Panc1 (cell line): ENCODE measurements at regions not wholly inside any gene's neighbourhood (a gene's known extent, or its start where the extent isn't known, plus 50 kb on each side); places are given as distances from the start of the nearest gene placed in this dataset.

Experiments
- ATAC-seq: fragments of 200-7000 bp; cut with Tn5 transposase; 2 replicates; pipeline ENCODE4 v1.9.1; 2020; ENCODE audit warnings: mild to moderate bottlenecking, moderate library complexity
- BruUV-seq: library from RNA; stranded (reverse); fragments of 400-500 nt; replicated peaks from 2 replicates; lab custom pipeline; 2021; lab: Mats Ljungman, UMichigan
- CTCF ChIA-PET: fragments of 300-600 bp; sonication (Branson Sonifier 250); formaldehyde crosslinking; loops from one replicate; lab custom pipeline; 2022; ENCODE audit warnings: antibody characterized with exemption; lab: Charles Lee
- POLR2A ChIA-PET: fragments of 300-600 bp; sonication (Branson Sonifier 250); formaldehyde crosslinking; loops from one replicate; lab custom pipeline; 2022; ENCODE audit warnings: antibody characterized with exemption; lab: Charles Lee
- DNase-seq: peaks from one replicate; pipeline ENCODE4 v3.0.0-alpha.2; 2010; ENCODE audit warnings: low read depth, low spot score
- H3K27ac ChIP-seq: 2 replicates; pipeline ENCODE4 v1.5.1; 2011; ENCODE audit warnings: mild to moderate bottlenecking, low read length, inconsistent platforms
- H3K27me3 ChIP-seq: fragments of 200-500 bp; sonication (Bioruptor generic); 2 replicates; pipeline ENCODE4 v1.6.0; 2014; ENCODE audit warnings: low read length, inconsistent platforms; ENCODE audit not compliant: control insufficient read depth, insufficient read depth
- H3K36me3 ChIP-seq: fragments of 200-500 bp; sonication (Bioruptor generic); 2 replicates; pipeline ENCODE4 v1.5.1; 2014; ENCODE audit warnings: inconsistent platforms, mild to moderate bottlenecking, low read length, moderate library complexity; ENCODE audit not compliant: control insufficient read depth, insufficient read depth
- H3K4me1 ChIP-seq: 2 replicates; pipeline ENCODE4 v1.5.1; 2011; ENCODE audit warnings: inconsistent platforms, mild to moderate bottlenecking, low read length, moderate library complexity; ENCODE audit not compliant: control insufficient read depth, insufficient read depth
- H3K4me3 ChIP-seq, 2 experiments: 2 replicates each; pipeline ENCODE4 v1.5.1; 2011 to 2012; ENCODE audit warnings: low read depth in 2 of 2, low read length in 2 of 2, mild to moderate bottlenecking in 2 of 2, inconsistent platforms in 1 of 2, moderate library complexity in 1 of 2
- H3K9me3 ChIP-seq: fragments of 200-500 bp; sonication (Bioruptor generic); 2 replicates; pipeline ENCODE4 v1.5.1; 2014; ENCODE audit warnings: low read depth, mild to moderate bottlenecking, inconsistent platforms, low read length, moderate library complexity; ENCODE audit not compliant: control insufficient read depth, insufficient read depth
- POLR2AphosphoS5 ChIP-seq: IDR thresholded peaks from 2 replicates; pipeline ENCODE4 v1.6.1; 2012; ENCODE audit warnings: mild to moderate bottlenecking, low read depth, low read length, moderate library complexity
- SIN3A ChIP-seq: IDR thresholded peaks from 2 replicates; pipeline ENCODE4 v1.6.1; 2012; ENCODE audit warnings: low read depth, mild to moderate bottlenecking, low read length, moderate library complexity, borderline replicate concordance; ENCODE audit not compliant: insufficient read depth
- TCF7L2 ChIP-seq: IDR thresholded peaks from 2 replicates; pipeline ENCODE4 v1.6.1; 2011; ENCODE audit warnings: mild to moderate bottlenecking, low read depth, low read length, inconsistent platforms
- in situ Hi-C: cut with HindIII; loops from 2 replicates; pipeline ENCODE4 v1.10.0; 2016; ENCODE audit warnings: low sequenced_read_pairs, low pct_unique_long_range_greater_than_20kb
- intact Hi-C: fragments of 100-400 bp; cut with micrococcal nuclease; formaldehyde crosslinking; loops from one replicate; pipeline ENCODE4 v1.10.0; 2022; ENCODE audit not compliant: unreplicated experiment
- TF ChIP-seq, protein P1 (sequence below): fragments of 450-650 bp; IDR thresholded peaks from 2 replicates; pipeline ENCODE4 v1.5.1; 2017; ENCODE audit warnings: mild to moderate bottlenecking
- TF ChIP-seq, protein P2 (sequence below), 2 experiments: IDR thresholded peaks; 2 replicates each; pipeline ENCODE4 v1.6.1; 2011 to 2012; ENCODE audit warnings: low read depth in 2 of 2, control low read depth in 1 of 2, low read length in 1 of 2, mild to moderate bottlenecking in 1 of 2, moderate library complexity in 1 of 2; ENCODE audit not compliant: insufficient read depth in 1 of 2

DNA sequence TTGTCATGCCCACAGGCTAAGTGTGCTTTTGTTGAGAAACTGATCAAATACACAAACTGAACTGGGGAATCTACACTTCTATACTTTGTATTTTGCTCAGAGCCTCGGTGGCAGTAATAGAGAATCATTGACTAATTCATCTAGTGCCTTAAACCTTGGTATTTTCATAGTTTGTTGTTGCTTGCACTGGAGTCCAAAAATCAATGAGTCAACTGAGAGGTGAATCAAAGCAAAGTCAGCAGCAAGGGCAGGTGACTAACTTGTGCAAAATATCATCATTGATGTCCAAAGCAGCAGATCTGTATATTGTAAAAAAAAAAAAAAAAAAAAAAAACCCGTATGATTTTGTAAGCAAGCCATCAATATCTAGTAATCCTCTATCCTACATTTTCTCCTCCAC, 296.4 kb downstream of the MAP2K6 start:
- Histone ChIP-seq H3K4me3 (no peak overlapping the region), H3K27me3 (no peaks in the 10 kb centered on the region), H3K27ac (no peak overlapping the region), H3K9me3 (no peaks in the 10 kb centered on the region), H3K4me1 (no peaks in the 10 kb centered on the region), H3K36me3 (no peaks in the 10 kb centered on the region)
- TF ChIP-seq, protein P1, sequence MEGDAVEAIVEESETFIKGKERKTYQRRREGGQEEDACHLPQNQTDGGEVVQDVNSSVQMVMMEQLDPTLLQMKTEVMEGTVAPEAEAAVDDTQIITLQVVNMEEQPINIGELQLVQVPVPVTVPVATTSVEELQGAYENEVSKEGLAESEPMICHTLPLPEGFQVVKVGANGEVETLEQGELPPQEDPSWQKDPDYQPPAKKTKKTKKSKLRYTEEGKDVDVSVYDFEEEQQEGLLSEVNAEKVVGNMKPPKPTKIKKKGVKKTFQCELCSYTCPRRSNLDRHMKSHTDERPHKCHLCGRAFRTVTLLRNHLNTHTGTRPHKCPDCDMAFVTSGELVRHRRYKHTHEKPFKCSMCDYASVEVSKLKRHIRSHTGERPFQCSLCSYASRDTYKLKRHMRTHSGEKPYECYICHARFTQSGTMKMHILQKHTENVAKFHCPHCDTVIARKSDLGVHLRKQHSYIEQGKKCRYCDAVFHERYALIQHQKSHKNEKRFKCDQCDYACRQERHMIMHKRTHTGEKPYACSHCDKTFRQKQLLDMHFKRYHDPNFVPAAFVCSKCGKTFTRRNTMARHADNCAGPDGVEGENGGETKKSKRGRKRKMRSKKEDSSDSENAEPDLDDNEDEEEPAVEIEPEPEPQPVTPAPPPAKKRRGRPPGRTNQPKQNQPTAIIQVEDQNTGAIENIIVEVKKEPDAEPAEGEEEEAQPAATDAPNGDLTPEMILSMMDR, result no peak
- TF ChIP-seq POLR2AphosphoS5 (no peak), SIN3A (no peak), TCF7L2 (no peak)
- TF ChIP-seq, protein P2, sequence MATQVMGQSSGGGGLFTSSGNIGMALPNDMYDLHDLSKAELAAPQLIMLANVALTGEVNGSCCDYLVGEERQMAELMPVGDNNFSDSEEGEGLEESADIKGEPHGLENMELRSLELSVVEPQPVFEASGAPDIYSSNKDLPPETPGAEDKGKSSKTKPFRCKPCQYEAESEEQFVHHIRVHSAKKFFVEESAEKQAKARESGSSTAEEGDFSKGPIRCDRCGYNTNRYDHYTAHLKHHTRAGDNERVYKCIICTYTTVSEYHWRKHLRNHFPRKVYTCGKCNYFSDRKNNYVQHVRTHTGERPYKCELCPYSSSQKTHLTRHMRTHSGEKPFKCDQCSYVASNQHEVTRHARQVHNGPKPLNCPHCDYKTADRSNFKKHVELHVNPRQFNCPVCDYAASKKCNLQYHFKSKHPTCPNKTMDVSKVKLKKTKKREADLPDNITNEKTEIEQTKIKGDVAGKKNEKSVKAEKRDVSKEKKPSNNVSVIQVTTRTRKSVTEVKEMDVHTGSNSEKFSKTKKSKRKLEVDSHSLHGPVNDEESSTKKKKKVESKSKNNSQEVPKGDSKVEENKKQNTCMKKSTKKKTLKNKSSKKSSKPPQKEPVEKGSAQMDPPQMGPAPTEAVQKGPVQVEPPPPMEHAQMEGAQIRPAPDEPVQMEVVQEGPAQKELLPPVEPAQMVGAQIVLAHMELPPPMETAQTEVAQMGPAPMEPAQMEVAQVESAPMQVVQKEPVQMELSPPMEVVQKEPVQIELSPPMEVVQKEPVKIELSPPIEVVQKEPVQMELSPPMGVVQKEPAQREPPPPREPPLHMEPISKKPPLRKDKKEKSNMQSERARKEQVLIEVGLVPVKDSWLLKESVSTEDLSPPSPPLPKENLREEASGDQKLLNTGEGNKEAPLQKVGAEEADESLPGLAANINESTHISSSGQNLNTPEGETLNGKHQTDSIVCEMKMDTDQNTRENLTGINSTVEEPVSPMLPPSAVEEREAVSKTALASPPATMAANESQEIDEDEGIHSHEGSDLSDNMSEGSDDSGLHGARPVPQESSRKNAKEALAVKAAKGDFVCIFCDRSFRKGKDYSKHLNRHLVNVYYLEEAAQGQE (IDR thresholded peaks at IDR 0.05; ENCODE audit: insufficient read depth in 1 of 2, low read depth in 2 of 2, low read length in 1 of 2), result no peak
- POLR2A ChIA-PET, result interaction anchor here (0.6 kb wide), 1 partner anchor 413 kb away, joined by 4 read pairs; no protein-coding TSS in a partner anchor
- no peak for DNase-seq
- no peak for ATAC-seq
- no TSS peak for BruUV-seq
- CTCF ChIA-PET, result no interaction called here
- in situ Hi-C loops (no loop called here), intact Hi-C loops (no loop called here)

DNA sequence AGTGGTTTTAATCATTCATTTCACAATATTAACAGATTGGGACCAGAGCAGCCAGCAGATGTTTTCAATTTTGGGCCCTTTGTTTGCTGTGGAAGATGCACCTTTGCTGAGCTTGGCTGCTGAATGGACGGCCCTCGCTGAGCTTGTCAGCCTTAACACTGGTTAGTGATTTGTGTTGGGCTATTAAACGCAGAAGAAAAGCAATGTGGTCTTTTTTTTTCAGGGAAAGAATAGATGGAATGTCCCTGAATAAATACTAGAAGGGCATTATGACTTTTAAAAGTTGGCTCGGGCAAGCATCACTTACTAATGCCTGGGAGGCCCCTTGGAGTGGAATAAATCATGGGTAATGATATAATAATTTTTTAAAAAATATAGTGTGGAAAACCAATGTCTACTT, 297.0 kb downstream of the MAP2K6 start:
- BruUV-seq, result no TSS peak
- Histone ChIP-seq H3K27me3 (no peaks in the 10 kb centered on the region), H3K4me3 (no peak overlapping the region), H3K4me1 (no peaks in the 10 kb centered on the region), H3K36me3 (no peaks in the 10 kb centered on the region), H3K9me3 (no peaks in the 10 kb centered on the region), H3K27ac (no peak overlapping the region)
- POLR2A ChIA-PET, result interaction anchor here (0.6 kb wide), 1 partner anchor 412 kb away, joined by 4 read pairs; no protein-coding TSS in a partner anchor
- DNase-seq (no peak), ATAC-seq (no peak)
- intact Hi-C loops, result no loop called here
- CTCF ChIA-PET, result no interaction called here
- TF ChIP-seq, protein P1, result no peak
- no peak for TF ChIP-seq POLR2AphosphoS5
- no peak for TF ChIP-seq TCF7L2
- TF ChIP-seq SIN3A, result no peak
- TF ChIP-seq, protein P2 (IDR thresholded peaks at IDR 0.05; ENCODE audit: insufficient read depth in 1 of 2, low read depth in 2 of 2, low read length in 1 of 2), result no peak
- in situ Hi-C loops, result no loop called here
